Activated CD4-positive, alpha-beta T cell treated with anti-CD3 and anti-CD28 coated beads, Interleukin-2, Interleukin-4, amounts not matched to agents 100 ng/mL and 50 ng/mL, durations not matched to agents 16 hours and 8 hours (primary cell): ENCODE measurements at regions not wholly inside any gene's neighbourhood (a gene's known extent, or its start where the extent isn't known, plus 50 kb on each side); places are given as distances from the start of the nearest gene placed in this dataset.

ENCODE experiments used
- DNase-seq: peaks from one replicate; pipeline ENCODE4 v3.0.0-alpha.2; 2020; ENCODE audit warnings: low spot score

DNA sequence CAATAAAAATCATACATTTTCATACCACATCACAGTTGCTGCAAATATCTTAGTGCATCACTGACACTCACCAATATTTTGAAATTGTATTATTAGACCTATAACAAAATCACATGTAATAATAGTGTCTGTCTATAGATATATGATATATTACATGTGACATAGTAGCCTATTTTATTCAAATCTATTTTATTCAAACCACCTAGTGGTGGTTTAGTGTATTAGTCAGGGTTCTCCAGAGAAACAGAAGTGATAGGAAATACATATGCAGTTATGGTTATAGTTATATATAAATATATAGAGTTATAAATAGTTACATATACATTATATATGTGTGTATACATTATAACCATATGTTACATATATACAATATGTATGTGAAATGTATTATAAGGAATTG, 366.5 kb upstream of the ARID1B start:
- no peak for DNase-seq

DNA sequence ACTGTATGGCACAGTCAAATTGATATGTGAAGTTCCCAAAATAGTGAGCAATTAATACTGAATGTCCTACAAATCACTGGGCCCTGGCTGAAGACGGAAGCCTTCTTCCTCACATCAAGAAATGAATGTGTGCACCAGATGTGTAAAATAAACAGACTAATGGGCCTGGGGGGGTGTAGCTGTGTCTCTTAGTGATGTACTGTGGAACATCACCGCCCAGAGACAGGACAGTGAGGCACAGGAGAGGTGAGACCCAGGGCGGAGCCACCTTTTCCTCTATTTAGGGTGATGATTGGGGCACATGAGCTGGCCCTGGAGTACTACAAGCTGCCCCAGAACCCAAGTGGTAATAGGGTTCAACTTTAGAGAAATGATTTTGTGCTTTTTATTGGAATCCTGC, 368.5 kb upstream of the ARID1B start:
- DNase-seq = no peak

DNA sequence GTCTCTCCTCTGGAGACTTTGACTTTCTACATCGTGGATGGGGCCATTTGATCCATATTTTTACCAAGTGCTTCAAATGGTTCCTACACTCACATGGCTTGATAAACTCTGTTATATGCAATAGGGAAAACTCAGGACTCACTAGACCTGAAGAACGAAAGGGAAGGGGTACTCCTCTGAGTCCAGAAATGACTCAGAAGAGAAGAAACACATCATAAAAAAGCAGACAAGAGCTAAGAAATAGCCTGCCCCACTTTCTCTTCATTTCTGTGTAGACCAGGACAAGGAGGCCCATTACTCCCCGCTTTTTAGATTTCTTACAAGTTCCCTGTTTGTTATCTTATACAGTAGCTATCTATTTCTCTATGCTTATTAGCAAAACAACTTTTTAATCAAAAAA, 369.8 kb upstream of the ARID1B start:
- no peak for DNase-seq

GRCh38 chr6:156406688-156407087, 370.5 kb upstream of the ARID1B start:
- no peak for DNase-seq

- no peak for DNase-seq
These were observed 371.1 kb upstream of the ARID1B start for GRCh38 chr6:156406099-156406498.

DNA sequence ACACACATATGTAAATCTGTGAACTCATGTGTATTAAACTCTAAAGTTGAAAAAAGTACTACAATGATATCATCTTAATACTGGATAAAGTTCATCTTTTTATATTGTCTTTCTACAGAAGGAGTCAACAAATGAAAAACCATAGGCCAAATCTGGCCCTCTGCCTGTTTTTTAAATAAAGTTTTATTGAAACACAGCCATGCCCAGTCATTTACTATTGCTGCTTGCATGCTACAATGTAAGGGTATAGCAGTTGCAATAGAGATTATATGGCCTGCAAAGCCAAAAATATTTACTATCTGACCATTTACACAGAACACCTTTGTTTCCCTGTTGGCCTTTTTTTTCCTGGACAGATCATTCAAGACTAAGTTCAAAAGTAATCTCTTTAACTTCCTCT, 374.6 kb upstream of the ARID1B start:
- DNase-seq = no peak

- no peak for DNase-seq
These were observed 375.0 kb upstream of the ARID1B start for GRCh38 chr6:156402227-156402626.

DNA sequence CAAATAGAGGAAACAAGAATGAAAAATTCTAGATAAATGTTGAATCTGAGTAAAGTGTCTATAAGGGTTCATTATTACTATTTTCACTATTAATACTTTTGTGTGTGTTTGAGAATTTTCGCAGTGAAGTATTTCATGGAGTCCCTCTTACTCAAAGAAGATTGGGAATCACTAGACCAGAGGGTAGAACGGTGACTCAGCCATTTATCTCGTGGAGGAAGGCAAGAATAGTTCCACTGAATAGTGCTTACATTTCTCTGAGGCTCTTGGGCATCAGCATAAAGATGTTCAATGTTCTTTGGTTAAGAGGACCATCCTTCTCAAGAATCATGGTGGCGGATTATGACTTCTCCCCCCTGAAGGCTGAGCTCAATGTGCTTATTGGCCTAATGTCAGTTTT, 376.7 kb upstream of the ARID1B start:
- DNase-seq = no peak

GRCh38 chr6:156398966-156399365, 378.2 kb upstream of the ARID1B start:
- DNase-seq = no peak

- DNase-seq = no peak
These were observed 378.8 kb upstream of the ARID1B start for GRCh38 chr6:156398371-156398770.

DNA sequence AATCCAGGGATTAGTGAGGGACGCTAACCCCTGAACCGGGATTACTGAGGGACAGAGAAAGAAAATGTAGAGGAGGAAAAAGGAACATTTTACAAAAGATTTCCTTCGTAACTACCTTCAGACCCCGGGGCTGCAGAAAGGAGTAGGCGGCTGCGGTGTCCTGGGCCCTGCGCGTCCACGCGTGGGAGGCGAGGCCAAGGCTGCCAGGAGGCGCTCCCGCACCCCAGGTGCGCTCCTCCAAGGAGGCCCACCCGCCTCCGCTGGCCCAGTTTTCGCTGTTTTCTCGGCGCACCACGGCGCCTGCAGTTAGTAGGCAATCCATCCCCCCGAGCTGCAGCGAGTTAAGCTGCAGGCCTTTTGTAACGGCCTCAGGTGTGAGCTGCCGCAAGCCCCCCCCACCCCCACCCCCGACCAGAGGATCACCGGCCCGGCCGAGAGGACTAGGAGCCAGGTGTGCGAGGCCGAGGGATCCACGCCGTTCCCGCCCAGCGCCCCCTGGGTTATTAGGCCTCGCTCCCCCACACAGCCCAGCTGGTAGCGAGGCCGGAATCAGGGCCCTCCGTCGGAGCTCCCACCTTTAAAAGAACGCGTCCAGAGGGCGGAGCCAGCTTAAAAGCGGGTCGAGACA, 380.3 kb upstream of the ARID1B start:
- no peak for DNase-seq

DNA sequence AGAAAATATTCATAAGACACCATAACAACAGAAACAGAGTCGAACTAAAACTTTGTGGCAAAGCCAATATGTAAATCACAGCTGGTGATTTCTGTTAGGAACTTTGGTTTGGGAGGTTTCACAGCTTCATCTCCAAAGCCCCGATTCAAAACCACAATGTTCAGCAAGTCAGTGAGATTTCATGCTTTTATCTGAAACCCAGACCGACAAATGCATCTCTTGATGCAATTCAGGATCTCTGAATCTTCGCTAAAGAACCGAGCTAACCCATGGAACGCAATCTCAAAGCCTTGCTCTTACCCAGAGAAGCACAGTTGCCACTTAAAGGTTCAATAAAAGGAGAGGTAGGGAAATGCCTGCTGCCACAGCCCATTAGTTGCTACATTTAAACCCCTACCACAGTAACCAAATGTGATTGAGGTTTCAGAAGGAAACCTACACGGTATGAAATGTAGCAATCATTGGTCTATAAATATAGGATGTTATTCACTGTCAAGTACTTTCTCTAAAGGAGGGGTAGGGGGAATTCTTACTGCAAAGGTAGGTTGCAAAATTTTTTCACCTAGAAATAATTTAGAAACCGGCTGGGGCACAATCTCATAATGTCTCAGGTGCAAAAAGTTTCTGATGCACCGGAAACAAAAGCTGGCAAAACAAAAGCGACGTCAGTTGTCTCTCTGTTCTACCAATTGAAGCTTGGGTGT, 381.0 kb upstream of the ARID1B start:
- DNase-seq = peak; percentile 76

- DNase-seq = peak; percentile 44
These were observed 381.9 kb upstream of the ARID1B start for GRCh38 chr6:156395276-156395675.

GRCh38 chr6:156392648-156393047, 384.5 kb upstream of the ARID1B start:
- DNase-seq = no peak

DNA sequence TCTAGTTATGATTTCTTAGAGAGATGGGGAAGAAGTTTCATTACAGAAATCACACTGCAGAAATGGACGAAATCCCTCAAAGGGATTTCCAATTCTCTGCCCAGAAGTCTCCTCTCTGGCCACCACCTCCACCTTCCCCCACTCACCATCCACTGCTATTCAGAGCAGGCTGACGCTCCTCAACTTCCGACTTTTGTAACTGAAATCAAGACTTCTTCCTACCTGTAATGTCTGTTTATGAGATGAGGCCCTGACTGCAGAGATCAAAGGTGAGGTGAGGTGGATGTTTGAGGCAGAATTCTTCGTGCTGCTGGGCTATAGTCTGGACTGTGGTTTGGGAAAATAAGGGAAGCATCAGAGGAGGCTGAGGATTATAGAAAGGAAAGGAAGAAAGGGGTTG, 385.2 kb upstream of the ARID1B start:
- DNase-seq = no peak

DNA sequence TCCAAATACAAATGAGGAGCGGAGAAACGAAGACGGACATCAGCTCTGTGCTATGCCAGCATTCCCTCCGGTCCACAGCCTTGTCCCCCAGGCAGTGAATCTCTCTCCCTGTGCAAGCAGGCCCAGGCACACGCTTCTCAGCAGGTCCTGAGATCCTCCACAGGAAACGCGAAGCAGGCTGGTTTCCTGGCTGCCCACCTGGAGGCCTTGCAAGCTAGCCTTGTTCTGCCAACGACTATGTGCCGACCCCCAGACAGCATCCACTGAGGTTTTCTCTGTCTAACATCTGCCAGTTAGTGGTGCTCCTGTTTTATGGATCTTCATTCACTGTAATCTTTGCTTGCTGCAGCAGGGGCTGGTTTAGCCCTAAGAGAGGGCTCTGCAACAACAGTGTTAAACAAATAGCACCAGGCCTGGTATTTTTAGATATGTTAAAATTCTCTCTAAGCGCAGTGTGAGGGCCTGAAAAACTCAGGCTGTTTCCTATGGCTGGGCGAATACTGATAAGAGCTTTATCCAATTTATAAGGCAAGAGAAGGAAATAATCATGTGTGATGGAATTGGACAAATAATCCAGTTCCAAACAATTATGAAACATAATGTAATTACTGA, 386.0 kb upstream of the ARID1B start:
- no peak for DNase-seq

DNA sequence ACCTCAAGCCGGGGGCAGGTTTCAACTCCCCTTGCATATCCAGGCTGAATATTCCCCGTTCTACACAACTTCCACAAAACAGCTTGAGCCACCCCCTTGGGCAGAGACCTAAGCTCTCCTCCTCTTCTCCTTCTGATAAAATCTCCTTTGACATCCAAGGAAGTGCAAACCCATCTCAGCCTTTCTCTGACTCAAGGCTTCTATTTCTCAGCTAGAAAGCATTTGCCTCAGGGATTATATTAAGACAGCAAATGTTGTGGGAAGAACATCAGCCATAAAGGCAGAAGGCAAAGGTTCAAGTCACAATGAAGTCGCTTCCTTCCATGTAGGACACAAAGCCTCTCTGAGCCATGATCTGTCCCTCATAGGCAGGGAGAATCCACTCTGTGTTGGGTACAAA, 386.6 kb upstream of the ARID1B start:
- no peak for DNase-seq

DNA sequence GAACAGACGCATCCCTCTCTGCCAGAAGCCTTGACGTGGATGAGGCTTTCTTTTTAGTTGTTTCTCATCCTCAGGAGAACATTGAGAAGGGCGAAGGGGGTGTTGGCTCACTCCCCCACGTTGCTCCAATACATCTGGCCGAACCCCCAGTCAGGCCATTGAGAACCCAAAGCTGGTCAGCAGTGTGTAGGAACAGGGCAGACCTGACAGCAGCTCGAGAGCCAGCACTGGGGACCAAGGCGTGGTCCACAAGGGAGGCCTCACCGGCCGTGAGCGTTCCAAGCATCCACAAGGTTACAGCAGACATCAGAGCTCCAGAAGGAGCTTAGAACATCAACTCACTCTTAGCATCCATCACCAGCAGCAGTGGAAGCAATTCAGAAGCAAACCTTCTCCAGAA, 387.9 kb upstream of the ARID1B start:
- DNase-seq = no peak

GRCh38 chr6:156387472-156387871, 389.7 kb upstream of the ARID1B start:
- DNase-seq = no peak

DNA sequence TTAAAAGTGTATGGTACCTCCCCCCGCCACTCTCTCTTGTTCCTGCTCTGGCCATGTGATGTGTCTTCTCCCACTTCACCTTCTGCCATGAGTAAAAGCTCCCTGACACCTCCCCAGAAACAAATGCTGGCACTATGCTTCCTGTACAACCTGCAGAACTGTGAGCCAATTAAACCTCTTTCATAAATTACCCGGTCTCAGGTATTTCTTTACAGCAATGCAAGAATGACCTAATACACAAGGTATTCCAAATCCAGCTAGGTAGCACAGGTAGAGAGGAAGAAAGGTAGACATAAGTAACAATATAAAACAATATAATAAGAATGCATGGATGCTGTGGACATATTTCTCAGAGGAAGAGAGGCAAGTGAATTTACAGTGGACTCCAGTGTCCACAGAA, 394.1 kb upstream of the ARID1B start:
- DNase-seq = no peak

DNA sequence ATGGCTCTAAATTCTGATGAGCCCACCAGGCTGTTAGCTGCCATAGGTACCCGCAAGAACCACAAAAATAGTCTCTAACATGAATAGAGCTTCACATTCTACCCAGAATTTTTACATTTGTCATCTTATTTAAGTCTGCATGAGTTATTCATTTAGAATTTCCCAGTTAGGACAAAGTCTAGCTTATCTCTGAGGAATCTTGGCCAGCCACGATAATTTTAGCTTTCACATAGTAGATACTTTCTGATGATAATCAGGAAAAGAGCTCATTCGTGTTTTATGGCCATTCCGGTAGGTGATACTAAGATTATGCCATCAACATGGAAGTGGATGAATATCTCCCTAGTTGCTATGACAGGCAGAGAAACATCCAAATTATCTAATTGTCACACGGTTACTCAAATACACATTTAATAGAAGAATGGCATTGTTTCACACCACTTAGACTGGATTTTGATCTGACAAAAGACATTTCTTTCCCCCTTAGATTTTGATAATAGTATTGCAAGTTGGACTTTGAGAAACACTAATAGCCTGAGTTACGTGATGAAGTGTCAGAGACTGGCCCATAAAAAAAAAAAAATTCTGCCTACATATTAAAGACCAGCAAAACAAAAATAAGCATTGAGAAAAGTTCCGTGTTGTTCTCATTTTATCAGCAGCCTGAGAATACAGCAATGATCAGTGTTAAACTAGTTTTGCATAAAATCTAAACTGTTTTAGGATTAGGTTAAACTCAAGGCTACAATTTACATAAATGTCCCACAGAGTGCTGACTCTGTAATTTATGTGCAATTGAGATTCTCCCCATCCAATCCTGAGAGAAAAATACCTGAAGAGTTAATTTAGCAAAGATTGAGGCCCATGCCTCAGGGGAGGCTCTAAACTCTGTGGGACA, 397.5 kb upstream of the ARID1B start:
- no peak for DNase-seq

DNA sequence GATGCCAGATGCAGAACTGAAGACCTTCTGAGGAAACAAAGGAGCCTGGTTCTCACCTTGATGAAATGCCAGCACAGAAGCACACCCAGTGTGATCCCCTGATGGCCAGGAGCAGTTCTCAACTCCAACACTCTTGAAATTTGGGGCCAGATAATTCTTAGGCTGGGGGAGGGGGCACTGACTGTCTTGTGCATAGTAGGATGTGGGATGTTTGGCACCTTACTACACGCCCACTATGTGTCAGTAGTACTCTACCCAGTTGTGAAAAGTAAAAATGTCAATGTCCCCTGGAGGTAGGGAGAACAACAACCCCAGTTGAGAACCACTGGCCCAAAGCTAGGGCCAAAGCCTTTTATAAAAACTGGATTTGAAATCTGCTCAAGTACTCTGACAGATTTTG, 398.3 kb upstream of the ARID1B start:
- no peak for DNase-seq

DNA sequence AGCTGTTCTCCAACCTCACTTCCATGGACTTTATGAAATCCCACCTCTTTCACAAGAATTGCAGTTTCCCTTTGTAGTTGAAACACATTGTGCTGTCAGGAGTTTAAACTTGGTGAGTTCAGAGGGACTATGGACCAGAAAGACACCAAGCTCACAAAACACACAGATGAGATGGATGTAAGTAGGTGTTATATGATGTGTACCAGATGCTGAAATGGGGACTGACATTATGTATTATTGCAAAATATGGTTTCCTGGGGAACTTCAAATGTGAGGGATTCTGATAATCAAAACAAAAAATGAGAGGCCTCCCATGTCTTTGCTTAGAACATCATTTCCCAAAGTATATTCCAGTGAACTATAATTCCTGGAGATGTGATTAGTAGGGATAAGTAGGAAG, 401.1 kb upstream of the ARID1B start:
- DNase-seq = no peak
